Astrocyte of the cerebellum (primary cell): ENCODE measurements at regions not wholly inside any gene's neighbourhood (a gene's known extent, or its start where the extent isn't known, plus 50 kb on each side); places are given as distances from the start of the nearest gene placed in this dataset.

Source experiments
- DNase-seq: peaks from one replicate; pipeline ENCODE4 v3.0.0-alpha.2; 2011; ENCODE audit warnings: low read depth
- H3K4me3 ChIP-seq: 2 replicates; pipeline ENCODE4 v1.5.1; 2011; ENCODE audit warnings: mild to moderate bottlenecking, low read depth, low read length, moderate library complexity
- CTCF ChIP-seq: IDR thresholded peaks from 2 replicates; pipeline ENCODE4 v1.5.1; 2012; ENCODE audit warnings: low read length, low read depth, moderate library complexity, mild to moderate bottlenecking; ENCODE audit errors: missing control alignments
- in situ Hi-C: cut with HindIII; loops from 2 replicates; pipeline ENCODE4 v1.10.0; 2017; ENCODE audit warnings: low sequenced_read_pairs

GRCh38 chr10:128468462-128468861 is 342.2 kb upstream of the MKI67 start:
- no peak for DNase-seq
- in situ Hi-C loops, result no loop called here
- no peak for TF ChIP-seq CTCF

GRCh38 chr10:128469515-128469914 is 343.3 kb upstream of the MKI67 start:
- H3K4me3 ChIP-seq, result no peak overlapping the region
- no peak for DNase-seq
- in situ Hi-C loops, result no loop called here
- no peak for TF ChIP-seq CTCF

More at GRCh38 chr10:128468462-128468861, 342.2 kb upstream of the MKI67 start:
- H3K4me3 ChIP-seq, result no peak overlapping the region

- in situ Hi-C loops, result no loop called here
- H3K4me3 ChIP-seq, result no peak overlapping the region
- no peak for DNase-seq
- TF ChIP-seq CTCF, result no peak
Measured at GRCh38 chr10:128470321-128470965, 344.2 kb upstream of the MKI67 start.

- in situ Hi-C loops, result no loop called here
- H3K4me3 ChIP-seq, result no peak overlapping the region
- TF ChIP-seq CTCF, result no peak
- DNase-seq, result no peak
Measured at GRCh38 chr10:128471151-128471550, 344.9 kb upstream of the MKI67 start.

GRCh38 chr10:128472196-128472595 is 346.0 kb upstream of the MKI67 start:
- no peak for TF ChIP-seq CTCF
- in situ Hi-C loops, result no loop called here
- no peak for DNase-seq
- no peak overlapping the region for H3K4me3 ChIP-seq

- no peak overlapping the region for H3K4me3 ChIP-seq
- in situ Hi-C loops, result no loop called here
- TF ChIP-seq CTCF, result no peak
- no peak for DNase-seq
Measured at GRCh38 chr10:128473396-128473795, 347.2 kb upstream of the MKI67 start.
